Endothelial cell of hepatic sinusoid (primary cell): ENCODE measurements at regions not wholly inside any gene's neighbourhood (a gene's known extent, or its start where the extent isn't known, plus 50 kb on each side); places are given as distances from the start of the nearest gene placed in this dataset.
"Not testable (repeated sequence)": the region's sequence is repeated elsewhere in the genome, so short reads cannot be mapped to it uniquely, and the experiment has no call there.

Experiments
- in situ Hi-C: cut with HindIII; loops from 2 replicates; pipeline ENCODE4 v1.10.0; 2017; ENCODE audit warnings: low sequenced_read_pairs

- in situ Hi-C loops = no loop called here
Measured at GRCh38 chr7:121745856-121746255, 127.1 kb upstream of the PTPRZ1 start.

GRCh38 chr7:121744877-121745276 is 128.1 kb upstream of the PTPRZ1 start:
- in situ Hi-C loops = no loop called here

- in situ Hi-C loops = no loop called here
Measured at GRCh38 chr7:121744319-121744718, 128.6 kb upstream of the PTPRZ1 start.

DNA sequence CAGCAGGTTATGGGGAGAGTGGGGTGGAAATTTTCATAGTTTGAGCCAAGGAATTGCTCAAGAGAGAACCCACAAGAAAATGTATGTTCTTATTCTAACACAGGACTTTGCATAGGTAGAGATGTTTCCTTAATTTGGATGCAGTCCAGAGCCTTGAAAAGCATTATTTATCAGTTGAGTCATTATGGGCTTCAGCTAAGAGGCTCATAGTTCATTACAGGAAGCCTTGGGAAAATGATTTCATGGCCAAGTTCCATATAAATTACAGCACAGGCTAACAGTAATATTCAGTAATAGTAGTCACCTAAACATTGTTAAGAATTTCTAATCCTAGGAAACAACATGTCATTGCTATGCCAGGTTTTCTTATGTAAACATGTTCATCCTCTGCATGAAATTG is 131.1 kb upstream of the PTPRZ1 start:
- in situ Hi-C loops = no loop called here

DNA sequence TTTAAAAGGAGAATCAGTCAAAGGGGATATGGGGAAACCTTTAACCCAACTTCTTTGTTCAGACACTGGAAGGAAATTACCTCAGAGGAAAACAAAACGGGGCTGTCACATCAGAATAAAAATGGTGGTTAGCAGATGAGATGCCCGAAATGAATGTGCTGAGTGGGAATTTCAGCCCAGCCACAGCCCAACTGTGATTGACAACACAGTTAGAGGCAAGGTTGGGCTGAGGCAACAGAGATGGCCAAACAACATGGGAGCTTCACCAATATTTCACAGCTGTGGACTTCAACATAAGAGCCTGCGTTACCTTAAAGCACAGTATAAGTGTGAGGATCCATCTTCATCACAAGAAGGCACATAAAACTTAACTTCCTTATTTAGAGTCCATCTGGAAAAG is 133.5 kb upstream of the PTPRZ1 start:
- in situ Hi-C loops = no loop called here

DNA sequence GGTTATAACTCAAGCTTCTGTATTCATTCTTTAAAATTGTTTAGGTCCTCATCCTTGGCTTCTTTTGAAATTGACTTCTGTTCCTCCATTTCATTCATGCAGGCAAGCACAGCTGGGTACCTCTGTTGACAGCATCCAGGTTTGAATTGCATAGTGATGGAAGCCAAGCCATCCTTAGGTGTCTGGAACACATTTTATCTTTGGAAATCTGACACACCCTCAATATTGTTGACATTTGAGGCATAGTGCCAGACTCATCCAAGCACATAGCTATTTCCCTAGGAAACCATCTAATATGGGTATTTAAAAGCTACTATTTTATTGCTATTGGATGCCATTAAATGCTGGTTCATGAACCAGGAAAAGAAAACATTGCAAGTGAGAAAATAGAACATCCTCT is 142.1 kb upstream of the PTPRZ1 start:
- in situ Hi-C loops = no loop called here

DNA sequence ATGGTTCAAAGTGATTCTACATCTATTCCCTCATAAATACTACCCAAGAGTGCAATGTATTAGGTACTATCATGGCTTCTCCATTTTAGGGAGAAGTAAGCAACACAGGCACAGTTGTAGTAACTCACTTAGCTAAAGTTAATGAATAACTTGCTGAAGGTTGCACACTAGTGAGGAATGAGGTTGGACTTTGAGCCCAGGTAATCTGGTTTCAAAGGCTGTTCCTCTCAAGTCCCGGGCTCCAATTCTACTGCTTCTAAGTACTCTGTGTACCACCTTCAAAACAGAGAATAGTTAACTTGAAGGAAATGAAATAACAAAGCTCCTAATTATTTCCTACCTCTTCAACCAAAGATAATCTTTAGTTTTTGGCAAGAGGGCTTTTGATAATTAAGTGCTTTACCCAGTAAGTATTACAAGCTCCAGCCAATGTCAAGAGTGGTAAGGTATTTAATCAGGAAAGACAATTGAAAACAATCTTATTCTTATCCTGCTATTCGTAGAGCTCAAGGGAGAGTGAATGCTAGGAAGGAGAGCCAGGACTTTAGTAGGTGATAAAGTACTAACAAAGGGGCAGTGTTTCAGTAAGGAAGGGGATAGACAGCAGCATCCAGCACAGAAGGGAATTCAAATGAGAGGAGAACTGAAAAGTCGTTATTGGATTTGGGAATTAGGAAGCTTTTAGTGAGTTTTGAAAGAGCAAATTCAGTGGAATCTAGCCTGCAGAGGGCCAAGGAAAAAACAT is 158.2 kb upstream of the PTPRZ1 start:
- in situ Hi-C loops = no loop called here

- in situ Hi-C loops = not testable (repeated sequence)
Measured at GRCh38 chr7:121712961-121713360, 160.0 kb upstream of the PTPRZ1 start.

DNA sequence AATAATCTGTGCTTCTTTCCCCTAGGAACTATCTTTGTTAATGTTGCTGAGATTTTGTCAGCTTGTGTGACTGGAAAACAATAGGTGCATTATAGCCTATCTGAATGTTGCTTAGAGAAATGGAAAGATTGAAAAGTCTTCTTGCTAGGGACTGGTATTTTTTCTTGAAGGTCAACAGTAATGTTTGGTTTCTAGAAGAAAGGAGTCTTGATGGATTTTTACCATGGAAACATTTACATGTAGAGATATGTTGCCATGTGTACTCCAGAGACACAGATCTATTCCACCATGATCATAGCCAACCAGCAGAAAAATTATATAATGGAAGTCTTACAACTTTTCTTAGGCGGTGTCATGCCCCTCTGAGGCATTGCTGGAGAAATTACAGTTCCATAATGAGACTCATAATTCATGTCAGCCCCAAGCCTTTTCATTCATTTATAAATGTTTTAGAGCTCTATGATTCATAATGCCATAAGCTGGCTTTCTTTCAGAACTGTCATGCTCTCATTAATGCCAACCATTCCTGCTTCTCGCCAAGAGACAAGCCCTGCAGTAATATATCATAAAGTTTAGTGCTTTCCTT is 175.1 kb upstream of the PTPRZ1 start:
- in situ Hi-C loops = no loop called here

DNA sequence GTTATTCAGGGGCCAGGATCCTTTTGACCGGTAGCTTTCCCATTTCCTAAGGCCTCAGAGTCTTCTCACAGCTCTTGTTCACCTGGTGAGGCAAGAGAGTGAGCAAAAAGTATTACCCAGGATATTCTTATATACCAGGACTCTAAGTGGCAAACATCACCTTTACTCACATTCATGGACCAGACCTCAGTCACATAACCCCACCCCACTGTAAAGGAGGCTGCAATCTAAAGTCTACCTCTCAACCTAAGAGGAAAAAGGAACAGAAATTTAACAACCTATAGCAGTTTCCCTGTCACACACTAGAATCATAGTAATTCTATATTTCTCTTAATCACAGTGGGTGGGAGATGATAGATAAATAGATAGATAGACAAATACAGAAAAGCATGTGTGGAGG is 176.0 kb upstream of the PTPRZ1 start:
- in situ Hi-C loops = no loop called here

DNA sequence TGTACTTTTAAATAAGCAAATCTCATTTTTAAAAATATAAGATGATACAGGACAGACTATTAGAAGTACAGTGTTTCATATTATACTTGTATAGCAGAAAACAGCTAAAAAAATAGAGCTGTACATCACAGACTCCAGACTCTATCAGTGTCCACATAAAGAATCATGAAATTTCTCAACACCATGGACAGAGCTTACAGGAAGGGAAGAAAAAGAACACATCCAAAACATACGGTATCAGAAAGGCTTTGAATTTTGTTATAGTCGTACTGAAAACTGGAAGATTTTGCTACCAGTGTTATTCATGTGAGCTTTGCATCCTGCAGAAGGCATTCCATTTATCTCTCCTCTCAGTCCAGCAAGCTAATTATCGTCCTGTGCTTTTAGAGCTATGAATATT is 183.2 kb upstream of the PTPRZ1 start:
- in situ Hi-C loops = no loop called here

- in situ Hi-C loops = no loop called here
Measured at GRCh38 chr7:121681700-121682099, 191.3 kb upstream of the PTPRZ1 start.

DNA sequence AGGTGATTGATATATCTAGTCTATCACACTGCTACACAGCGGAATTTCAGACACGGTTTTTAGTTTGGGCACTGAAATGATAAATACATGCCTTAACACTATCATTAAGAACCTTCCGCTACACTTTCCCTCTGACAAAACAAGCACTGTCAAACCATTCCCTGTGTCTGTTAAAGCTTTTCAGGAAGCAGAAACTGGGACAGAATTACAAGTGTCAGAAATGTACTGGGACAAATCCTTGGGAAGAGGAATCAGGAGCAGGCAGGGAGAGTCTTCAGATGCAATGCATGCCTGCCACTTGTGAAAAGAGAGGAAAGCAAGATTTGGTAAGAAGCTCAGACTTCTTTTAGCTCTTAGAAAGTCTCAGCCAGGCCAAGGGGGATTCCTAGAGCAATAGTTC is 196.8 kb upstream of the PTPRZ1 start:
- in situ Hi-C loops = no loop called here

GRCh38 chr7:121674455-121674854 is 198.5 kb upstream of the PTPRZ1 start:
- in situ Hi-C loops = not testable (repeated sequence)

- in situ Hi-C loops = no loop called here
Measured at GRCh38 chr7:121669144-121669543, 203.8 kb upstream of the PTPRZ1 start.

DNA sequence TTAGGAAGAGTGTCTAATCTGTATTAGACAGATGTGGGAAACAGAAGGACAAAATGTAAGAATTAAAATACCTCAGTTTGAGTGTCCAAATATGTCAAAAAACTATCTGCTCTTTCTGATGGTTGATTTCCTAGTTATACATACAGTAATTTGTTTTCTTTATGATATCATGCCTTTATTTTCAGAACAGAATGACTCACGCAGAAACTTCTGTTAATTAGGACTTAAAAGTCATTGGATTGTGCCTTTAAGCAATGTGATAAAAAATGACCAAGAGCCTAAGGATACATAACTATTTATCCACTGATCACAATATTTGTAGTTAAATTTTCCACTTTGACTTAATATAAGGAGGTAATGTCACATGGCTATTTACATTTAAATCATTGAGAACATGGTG is 206.7 kb upstream of the PTPRZ1 start:
- in situ Hi-C loops = no loop called here

DNA sequence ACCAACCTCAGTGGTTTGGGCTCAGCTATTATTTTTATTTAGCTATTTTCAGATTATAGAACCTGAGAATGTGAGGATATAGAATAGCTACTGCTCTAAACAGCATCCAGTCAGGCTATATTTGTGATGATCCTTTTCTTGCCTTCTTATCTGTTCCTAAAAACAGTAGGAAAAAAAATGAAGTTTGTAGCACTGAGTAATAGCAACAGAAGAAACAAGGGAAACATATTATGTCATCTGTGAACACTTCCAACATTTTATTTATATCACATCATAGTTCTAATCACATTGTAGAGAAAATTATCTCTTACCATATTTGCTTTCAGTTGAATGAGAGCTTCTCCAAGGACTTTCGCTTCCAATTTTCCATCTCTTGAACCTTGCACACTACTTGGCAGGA is 229.6 kb upstream of the PTPRZ1 start:
- in situ Hi-C loops = no loop called here

DNA sequence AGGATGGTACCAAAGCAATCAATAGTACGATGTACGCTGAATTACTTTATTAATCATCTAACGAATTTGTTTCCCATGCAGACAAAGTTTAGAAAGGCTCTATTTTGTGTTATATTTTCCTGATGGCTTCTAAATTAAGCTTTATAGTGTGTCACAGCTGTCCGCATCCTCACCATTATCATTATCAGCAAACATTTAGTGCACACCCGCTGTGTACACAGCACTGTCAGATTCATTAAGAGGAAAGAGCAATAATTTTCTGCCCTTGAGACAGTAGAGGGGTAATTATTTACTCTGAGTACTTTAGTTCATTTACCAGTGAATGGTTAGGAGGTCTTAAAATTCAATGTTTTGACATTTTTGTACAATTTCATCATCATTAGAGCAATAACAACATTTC is 233.3 kb upstream of the PTPRZ1 start:
- in situ Hi-C loops = no loop called here

DNA sequence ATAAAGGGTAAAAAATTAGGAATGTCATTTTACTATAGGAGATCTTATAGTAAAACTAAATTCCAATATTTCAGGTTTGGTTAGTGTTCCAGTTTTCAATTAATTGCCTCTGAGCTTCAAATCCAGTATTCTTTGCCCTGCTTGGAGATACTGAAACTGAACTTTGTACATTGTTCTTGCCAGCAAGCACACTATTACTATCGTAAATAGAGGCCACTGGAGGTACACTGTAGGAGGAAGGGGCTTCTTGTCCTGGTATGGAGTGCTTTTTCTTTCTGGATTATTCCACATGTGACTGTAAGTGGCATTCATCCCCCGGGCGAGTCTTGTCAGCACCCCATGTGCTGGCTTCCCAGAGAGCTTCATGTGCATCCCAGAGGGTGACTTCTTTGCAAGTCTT is 234.7 kb upstream of the PTPRZ1 start:
- in situ Hi-C loops = no loop called here

DNA sequence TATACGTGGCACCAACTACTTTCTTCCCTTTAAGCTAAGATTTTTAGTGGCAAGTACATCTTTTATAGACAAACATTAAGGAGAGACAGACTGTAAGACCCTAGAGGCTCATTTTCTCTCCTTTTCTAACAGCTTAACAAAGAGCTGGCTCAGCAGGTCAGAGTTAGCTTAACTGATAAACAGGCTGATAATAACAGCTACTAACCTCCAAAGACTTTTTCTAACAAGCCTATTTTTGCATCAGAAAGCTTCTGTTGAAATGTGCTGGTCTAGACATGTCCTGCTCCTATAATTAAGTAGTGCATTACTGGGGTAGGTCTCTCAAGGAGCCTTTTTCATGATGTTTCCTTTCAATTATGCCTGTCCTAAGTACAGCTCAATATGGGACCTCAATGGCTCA is 238.2 kb upstream of the FAM3C start:
- in situ Hi-C loops = no loop called here

DNA sequence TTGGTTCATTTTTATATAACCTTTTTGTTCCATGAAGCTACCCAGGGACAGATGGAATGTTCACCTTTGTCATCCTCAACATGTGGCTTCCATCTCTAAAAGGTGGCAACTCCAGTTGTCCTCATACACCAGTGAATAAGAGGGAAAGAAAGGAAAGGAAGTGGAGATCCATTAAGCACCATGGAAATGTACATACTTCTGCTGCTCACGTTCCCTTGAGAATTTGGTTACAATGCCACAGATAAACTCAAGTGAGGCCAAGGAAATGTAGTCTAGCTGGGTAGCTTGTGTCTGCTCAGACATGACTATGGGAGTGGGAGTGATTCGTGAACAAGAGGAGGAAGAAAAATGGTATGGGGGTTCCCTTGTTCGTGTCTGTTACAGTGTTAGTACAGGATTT is 237.1 kb upstream of the FAM3C start:
- in situ Hi-C loops = no loop called here

GRCh38 chr7:121624958-121625357 is 228.8 kb upstream of the FAM3C start:
- in situ Hi-C loops = no loop called here
